ENCODE measurements at regions not wholly inside any gene's neighbourhood (a gene's known extent, or its start where the extent isn't known, plus 50 kb on each side); places are given as distances from the start of the nearest gene placed in this dataset.
"Not testable (repeated sequence)": the region's sequence is repeated elsewhere in the genome, so short reads cannot be mapped to it uniquely, and the experiment has no call there.

- not testable (repeated sequence) for H3K4me3 Mint-ChIP-seq, ATAC-seq, H3K27ac Mint-ChIP-seq, DNase-seq, H3K4me1 Mint-ChIP-seq, H3K9me3 Mint-ChIP-seq, H3K27me3 Mint-ChIP-seq
These were observed 59.7 kb downstream of the RNU2-63P start for GRCh38 chr2:87956613-87957012.

- not testable (repeated sequence) for DNase-seq, H3K27me3 Mint-ChIP-seq, H3K4me3 Mint-ChIP-seq, H3K9me3 Mint-ChIP-seq, H3K27ac Mint-ChIP-seq, H3K4me1 Mint-ChIP-seq
- ATAC-seq: peak; percentile 78
These were observed 67.3 kb downstream of the RNU2-63P start for GRCh38 chr2:87949008-87949407.

GRCh38 chr2:87946644-87947370, 69.5 kb downstream of the RNU2-63P start:
- not testable (repeated sequence) for H3K4me1 Mint-ChIP-seq, H3K4me3 Mint-ChIP-seq, H3K9me3 Mint-ChIP-seq, DNase-seq, ATAC-seq, H3K27ac Mint-ChIP-seq, H3K27me3 Mint-ChIP-seq

- not testable (repeated sequence) for H3K27ac Mint-ChIP-seq
These were observed 77.0 kb downstream of the RNU2-63P start for GRCh38 chr2:87939299-87939698.

GRCh38 chr2:87919023-87919665, 93.5 kb upstream of the RGPD2 start:
- not testable (repeated sequence) for H3K27ac Mint-ChIP-seq, H3K4me3 Mint-ChIP-seq, H3K27me3 Mint-ChIP-seq, ATAC-seq, H3K9me3 Mint-ChIP-seq, DNase-seq, H3K4me1 Mint-ChIP-seq

More at GRCh38 chr2:87939299-87939698, 77.0 kb downstream of the RNU2-63P start:
- not testable (repeated sequence) for DNase-seq, H3K4me1 Mint-ChIP-seq, H3K9me3 Mint-ChIP-seq, H3K4me3 Mint-ChIP-seq, ATAC-seq, H3K27me3 Mint-ChIP-seq

GRCh38 chr2:87917194-87917593, 91.6 kb upstream of the RGPD2 start:
- DNase-seq, H3K4me1 Mint-ChIP-seq, ATAC-seq, H3K27ac Mint-ChIP-seq, H3K4me3 Mint-ChIP-seq, H3K27me3 Mint-ChIP-seq, H3K9me3 Mint-ChIP-seq: not testable (repeated sequence)

- H3K4me3 Mint-ChIP-seq, H3K27me3 Mint-ChIP-seq, H3K27ac Mint-ChIP-seq, DNase-seq, H3K4me1 Mint-ChIP-seq, ATAC-seq, H3K9me3 Mint-ChIP-seq: not testable (repeated sequence)
These were observed 85.3 kb upstream of the RGPD2 start for GRCh38 chr2:87910848-87911247.

GRCh38 chr2:87909042-87909441, 83.4 kb upstream of the RGPD2 start:
- not testable (repeated sequence) for H3K27ac Mint-ChIP-seq, ATAC-seq

GRCh38 chr2:87907556-87908099, 82.0 kb upstream of the RGPD2 start:
- H3K27ac Mint-ChIP-seq, DNase-seq, H3K9me3 Mint-ChIP-seq, ATAC-seq, H3K4me3 Mint-ChIP-seq, H3K4me1 Mint-ChIP-seq, H3K27me3 Mint-ChIP-seq: not testable (repeated sequence)

More at GRCh38 chr2:87909042-87909441, 83.4 kb upstream of the RGPD2 start:
- DNase-seq, H3K27me3 Mint-ChIP-seq, H3K4me1 Mint-ChIP-seq, H3K9me3 Mint-ChIP-seq, H3K4me3 Mint-ChIP-seq: not testable (repeated sequence)

GRCh38 chr2:87903242-87904114, 77.9 kb upstream of the RGPD2 start:
- DNase-seq, H3K4me3 Mint-ChIP-seq, H3K4me1 Mint-ChIP-seq, H3K27me3 Mint-ChIP-seq, H3K9me3 Mint-ChIP-seq, H3K27ac Mint-ChIP-seq, ATAC-seq: not testable (repeated sequence)

GRCh38 chr2:87883659-87884058, 58.1 kb upstream of the RGPD2 start:
- not testable (repeated sequence) for DNase-seq, H3K27ac Mint-ChIP-seq, H3K27me3 Mint-ChIP-seq, H3K4me3 Mint-ChIP-seq, H3K4me1 Mint-ChIP-seq, ATAC-seq, H3K9me3 Mint-ChIP-seq

Data from stimulated activated naive CD8-positive, alpha-beta T cell treated with anti-CD3 and anti-CD28 coated beads, Interleukin-15, amount 100 ng/mL, for 72 hours (primary cell).